ENCODE measurements at regions not wholly inside any gene's neighbourhood (a gene's known extent, or its start where the extent isn't known, plus 50 kb on each side); places are given as distances from the start of the nearest gene placed in this dataset.
"Not testable (repeated sequence)": the region's sequence is repeated elsewhere in the genome, so short reads cannot be mapped to it uniquely, and the experiment has no call there.

- H3K4me3 Mint-ChIP-seq (ENCODE audit: low read depth); H3K36me3 Mint-ChIP-seq (ENCODE audit: low read depth); intact Hi-C loops (cut with micrococcal nuclease); H3K27me3 Mint-ChIP-seq (ENCODE audit: low read depth); H3K9me3 Mint-ChIP-seq; H3K4me1 Mint-ChIP-seq (ENCODE audit: low read depth); H3K27ac Mint-ChIP-seq; DNase-seq (ENCODE audit: low spot score): not testable (repeated sequence)
Measured at GRCh38 chr15:22519213-22519612, 60.5 kb downstream of the GOLGA6L22 start.

DNA sequence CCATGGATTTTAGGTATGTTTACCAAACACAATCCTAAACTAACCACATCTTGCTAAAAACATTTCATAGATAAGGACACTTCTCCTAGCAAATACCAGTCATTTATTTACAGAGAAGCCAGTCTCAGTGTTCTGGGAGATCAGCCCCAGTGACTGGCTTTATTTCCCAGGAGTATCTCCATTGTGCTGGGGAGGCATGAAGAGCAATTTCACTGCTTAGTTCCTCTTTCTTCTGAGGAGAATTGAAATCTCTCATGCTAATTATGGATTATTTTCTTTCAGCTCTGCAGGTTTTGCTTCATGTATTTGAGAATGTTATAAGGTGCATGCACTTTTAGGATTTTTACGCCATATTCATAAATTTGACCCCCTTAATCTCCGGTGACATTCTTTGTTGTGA is 67.8 kb downstream of the GOLGA6L22 start:
- intact Hi-C loops (cut with micrococcal nuclease); H3K27ac Mint-ChIP-seq; H3K4me1 Mint-ChIP-seq (ENCODE audit: low read depth); H3K4me3 Mint-ChIP-seq (ENCODE audit: low read depth); H3K9me3 Mint-ChIP-seq; H3K36me3 Mint-ChIP-seq (ENCODE audit: low read depth); DNase-seq (ENCODE audit: low spot score); H3K27me3 Mint-ChIP-seq (ENCODE audit: low read depth): not testable (repeated sequence)

DNA sequence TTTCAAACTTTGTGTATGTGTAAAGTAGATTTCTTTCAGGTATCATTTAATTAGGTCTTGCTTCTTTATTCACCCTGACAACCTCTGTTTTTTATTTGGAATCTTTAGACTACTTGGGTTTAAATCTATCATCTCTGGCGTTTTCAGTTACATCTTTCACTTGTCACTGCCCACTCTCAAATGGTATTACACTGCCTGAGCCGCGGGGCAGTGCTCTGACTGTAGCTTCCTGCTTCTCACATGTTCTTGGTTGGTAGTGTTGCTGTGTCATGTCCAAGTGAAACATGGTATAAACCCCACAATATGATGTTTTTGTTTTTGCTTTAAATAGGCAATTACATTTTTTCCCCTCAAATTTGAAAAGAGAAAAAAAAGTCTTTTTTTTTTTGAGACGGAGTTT is 68.3 kb downstream of the GOLGA6L22 start:
- H3K27ac Mint-ChIP-seq; H3K4me1 Mint-ChIP-seq (ENCODE audit: low read depth); DNase-seq (ENCODE audit: low spot score); H3K4me3 Mint-ChIP-seq (ENCODE audit: low read depth); H3K27me3 Mint-ChIP-seq (ENCODE audit: low read depth); H3K36me3 Mint-ChIP-seq (ENCODE audit: low read depth); intact Hi-C loops (cut with micrococcal nuclease); H3K9me3 Mint-ChIP-seq: not testable (repeated sequence)

DNA sequence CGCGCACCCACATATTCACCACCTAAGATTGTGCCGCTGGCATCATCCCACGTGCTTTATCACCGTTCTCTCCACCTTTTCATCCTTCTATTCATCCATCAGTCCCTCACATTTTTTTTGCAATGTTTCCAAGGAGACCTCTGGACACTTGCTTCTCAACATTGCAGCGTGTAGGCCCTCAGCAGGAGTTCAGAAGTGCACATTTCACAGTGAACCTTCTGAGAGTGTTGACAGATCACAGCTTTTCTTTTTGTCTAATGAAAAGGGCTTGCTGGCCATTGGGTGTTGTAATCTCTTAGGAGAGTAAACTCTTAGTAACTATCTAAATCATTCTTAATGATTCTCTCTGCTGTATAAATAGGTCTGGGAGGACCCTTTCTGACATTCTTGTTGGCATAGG is 70.5 kb downstream of the GOLGA6L22 start:
- H3K27ac Mint-ChIP-seq; DNase-seq (ENCODE audit: low spot score); H3K36me3 Mint-ChIP-seq (ENCODE audit: low read depth); H3K27me3 Mint-ChIP-seq (ENCODE audit: low read depth); H3K4me1 Mint-ChIP-seq (ENCODE audit: low read depth); intact Hi-C loops (cut with micrococcal nuclease); H3K4me3 Mint-ChIP-seq (ENCODE audit: low read depth); H3K9me3 Mint-ChIP-seq: not testable (repeated sequence)

DNA sequence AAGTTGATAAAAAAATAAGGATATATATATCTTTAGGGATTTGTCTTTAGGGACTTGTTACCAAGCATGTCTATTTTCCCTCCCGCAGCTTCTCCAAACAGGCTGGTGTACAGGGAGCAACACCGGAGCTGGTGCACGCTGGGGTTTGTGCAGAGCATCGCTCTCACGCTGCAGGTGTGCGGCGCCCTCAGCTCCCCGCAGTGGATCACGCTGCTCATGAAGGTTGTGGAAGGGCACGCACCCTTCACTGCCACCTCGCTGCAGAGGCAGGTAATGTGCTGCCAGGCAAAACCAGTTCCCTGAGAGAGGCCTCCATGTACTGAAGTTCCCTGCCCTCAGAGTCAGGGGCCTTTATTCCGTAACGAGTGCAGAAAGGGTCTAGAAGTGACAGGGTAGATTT is 101.0 kb downstream of the GOLGA6L22 start:
- H3K4me3 Mint-ChIP-seq (ENCODE audit: low read depth); H3K27ac Mint-ChIP-seq; H3K4me1 Mint-ChIP-seq (ENCODE audit: low read depth); DNase-seq (ENCODE audit: low spot score); intact Hi-C loops (cut with micrococcal nuclease); H3K27me3 Mint-ChIP-seq (ENCODE audit: low read depth); H3K36me3 Mint-ChIP-seq (ENCODE audit: low read depth); H3K9me3 Mint-ChIP-seq: not testable (repeated sequence)

- H3K27me3 Mint-ChIP-seq (ENCODE audit: low read depth); H3K36me3 Mint-ChIP-seq (ENCODE audit: low read depth); H3K9me3 Mint-ChIP-seq; DNase-seq (ENCODE audit: low spot score); H3K27ac Mint-ChIP-seq; intact Hi-C loops (cut with micrococcal nuclease); H3K4me1 Mint-ChIP-seq (ENCODE audit: low read depth); H3K4me3 Mint-ChIP-seq (ENCODE audit: low read depth): not testable (repeated sequence)
Measured at GRCh38 chr15:22561716-22562115, 103.0 kb downstream of the GOLGA6L22 start.

GRCh38 chr15:22566510-22566909 is 107.8 kb downstream of the GOLGA6L22 start:
- H3K4me3 Mint-ChIP-seq (ENCODE audit: low read depth); H3K4me1 Mint-ChIP-seq (ENCODE audit: low read depth); intact Hi-C loops (cut with micrococcal nuclease): not testable (repeated sequence)

GRCh38 chr15:22569486-22569885 is 110.8 kb downstream of the GOLGA6L22 start:
- H3K27ac Mint-ChIP-seq; intact Hi-C loops (cut with micrococcal nuclease); H3K27me3 Mint-ChIP-seq (ENCODE audit: low read depth); H3K36me3 Mint-ChIP-seq (ENCODE audit: low read depth); H3K4me1 Mint-ChIP-seq (ENCODE audit: low read depth); H3K9me3 Mint-ChIP-seq; H3K4me3 Mint-ChIP-seq (ENCODE audit: low read depth); DNase-seq (ENCODE audit: low spot score): not testable (repeated sequence)

More at GRCh38 chr15:22566510-22566909, 107.8 kb downstream of the GOLGA6L22 start:
- not testable (repeated sequence) for H3K36me3 Mint-ChIP-seq (ENCODE audit: low read depth); H3K27me3 Mint-ChIP-seq (ENCODE audit: low read depth); DNase-seq (ENCODE audit: low spot score); H3K27ac Mint-ChIP-seq; H3K9me3 Mint-ChIP-seq

DNA sequence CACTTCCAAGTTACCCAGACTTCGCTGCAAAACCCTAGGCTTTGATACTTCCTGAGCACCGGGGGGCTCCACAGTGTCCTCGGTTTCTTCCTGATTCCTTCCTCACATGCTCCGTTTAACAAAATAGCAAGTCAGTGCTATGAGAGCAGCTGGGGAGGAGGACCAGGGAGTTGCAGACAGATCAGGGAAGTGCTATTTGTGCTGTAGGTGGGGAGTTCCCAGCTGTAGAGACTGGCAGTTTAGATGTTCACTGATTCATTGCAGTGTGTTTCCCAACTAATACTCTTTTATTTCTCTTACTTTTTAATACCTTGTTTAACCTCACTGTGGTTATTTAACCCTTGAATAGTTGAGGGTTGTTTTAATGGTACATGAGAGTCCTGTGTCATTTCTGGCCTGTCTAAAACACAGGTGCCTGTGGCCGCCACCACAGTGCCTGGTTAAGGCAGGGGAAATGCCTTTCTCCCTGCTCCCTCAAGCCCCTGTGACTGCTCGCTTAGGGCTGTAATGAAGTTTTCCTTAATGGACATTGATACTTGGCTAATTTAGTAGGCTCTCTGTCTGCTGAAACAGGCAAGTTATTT is 113.5 kb downstream of the GOLGA6L22 start:
- intact Hi-C loops (cut with micrococcal nuclease); H3K9me3 Mint-ChIP-seq; DNase-seq (ENCODE audit: low spot score); H3K4me1 Mint-ChIP-seq (ENCODE audit: low read depth); H3K27me3 Mint-ChIP-seq (ENCODE audit: low read depth); H3K36me3 Mint-ChIP-seq (ENCODE audit: low read depth); H3K4me3 Mint-ChIP-seq (ENCODE audit: low read depth); H3K27ac Mint-ChIP-seq: not testable (repeated sequence)

- H3K9me3 Mint-ChIP-seq; H3K4me3 Mint-ChIP-seq (ENCODE audit: low read depth); H3K27ac Mint-ChIP-seq; intact Hi-C loops (cut with micrococcal nuclease); H3K36me3 Mint-ChIP-seq (ENCODE audit: low read depth); H3K27me3 Mint-ChIP-seq (ENCODE audit: low read depth); DNase-seq (ENCODE audit: low spot score); H3K4me1 Mint-ChIP-seq (ENCODE audit: low read depth): not testable (repeated sequence)
Measured at GRCh38 chr15:22572792-22573191, 114.1 kb downstream of the GOLGA6L22 start.

- H3K36me3 Mint-ChIP-seq (ENCODE audit: low read depth); H3K4me1 Mint-ChIP-seq (ENCODE audit: low read depth); H3K9me3 Mint-ChIP-seq; H3K4me3 Mint-ChIP-seq (ENCODE audit: low read depth); H3K27ac Mint-ChIP-seq; DNase-seq (ENCODE audit: low spot score); intact Hi-C loops (cut with micrococcal nuclease); H3K27me3 Mint-ChIP-seq (ENCODE audit: low read depth): not testable (repeated sequence)
Measured at GRCh38 chr15:22577828-22578227, 119.1 kb downstream of the GOLGA6L22 start.

DNA sequence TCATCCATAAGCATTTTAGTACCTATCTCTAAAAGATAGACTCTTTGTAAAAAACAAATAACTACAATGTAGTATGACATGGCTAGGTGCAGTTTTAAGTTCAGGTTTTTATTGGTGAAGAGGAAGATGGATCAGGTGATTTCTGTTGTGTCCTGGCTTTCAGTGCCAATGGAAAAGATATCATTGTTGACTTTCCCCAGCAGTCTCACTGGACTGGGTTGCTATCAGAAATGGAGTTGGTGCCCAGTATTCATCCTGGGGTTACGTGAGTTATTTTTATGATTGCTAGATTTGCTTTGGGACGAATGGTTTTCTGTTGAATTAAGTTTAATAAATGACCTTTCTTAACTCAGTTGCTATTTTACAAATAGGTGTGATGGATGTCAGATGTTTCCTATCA is 120.5 kb downstream of the GOLGA6L22 start:
- H3K9me3 Mint-ChIP-seq; H3K4me3 Mint-ChIP-seq (ENCODE audit: low read depth); intact Hi-C loops (cut with micrococcal nuclease); DNase-seq (ENCODE audit: low spot score); H3K27ac Mint-ChIP-seq; H3K36me3 Mint-ChIP-seq (ENCODE audit: low read depth); H3K27me3 Mint-ChIP-seq (ENCODE audit: low read depth); H3K4me1 Mint-ChIP-seq (ENCODE audit: low read depth): not testable (repeated sequence)

- intact Hi-C loops (cut with micrococcal nuclease); H3K4me3 Mint-ChIP-seq (ENCODE audit: low read depth); H3K27me3 Mint-ChIP-seq (ENCODE audit: low read depth); H3K9me3 Mint-ChIP-seq; H3K27ac Mint-ChIP-seq; H3K4me1 Mint-ChIP-seq (ENCODE audit: low read depth); DNase-seq (ENCODE audit: low spot score); H3K36me3 Mint-ChIP-seq (ENCODE audit: low read depth): not testable (repeated sequence)
Measured at GRCh38 chr15:22587391-22587790, 128.7 kb downstream of the GOLGA6L22 start.

- H3K36me3 Mint-ChIP-seq (ENCODE audit: low read depth); intact Hi-C loops (cut with micrococcal nuclease); H3K4me3 Mint-ChIP-seq (ENCODE audit: low read depth); DNase-seq (ENCODE audit: low spot score); H3K9me3 Mint-ChIP-seq; H3K27me3 Mint-ChIP-seq (ENCODE audit: low read depth); H3K27ac Mint-ChIP-seq; H3K4me1 Mint-ChIP-seq (ENCODE audit: low read depth): not testable (repeated sequence)
Measured at GRCh38 chr15:22598552-22598951, 139.8 kb downstream of the GOLGA6L22 start.

Measured in activated T-helper 2 cell treated with anti-CD3 and anti-CD28 coated beads, Interferon-gamma antibody, Interleukin-2, Interleukin-4, amounts not matched to agents 10 μg/mL and 5 μg/mL and 100 μg/mL, durations not matched to agents 14 hours and 24 hours and 36 hours (primary cell).